ENCODE measurements at regions not wholly inside any gene's neighbourhood (a gene's known extent, or its start where the extent isn't known, plus 50 kb on each side); places are given as distances from the start of the nearest gene placed in this dataset.

GRCh38 chr16:86391984-86392383 lies 118.3 kb upstream of the FOXF1 start:
- no peak for DNase-seq (ENCODE audit: low read depth in 1 of 2, low spot score in 1 of 2)
- TF ChIP-seq JUND (IDR thresholded peaks at IDR 0.05; ENCODE audit: low read depth) = no peak
- in situ Hi-C loops (cut with HindIII; ENCODE audit: low pct_unique_long_range_greater_than_20kb, low sequenced_read_pairs) = no loop called here

GRCh38 chr16:86392436-86393152 lies 117.7 kb upstream of the FOXF1 start:
- DNase-seq (ENCODE audit: low read depth in 1 of 2, low spot score in 1 of 2) = no peak
- in situ Hi-C loops (cut with HindIII; ENCODE audit: low pct_unique_long_range_greater_than_20kb, low sequenced_read_pairs) = no loop called here
- TF ChIP-seq JUND (IDR thresholded peaks at IDR 0.05; ENCODE audit: low read depth) = no peak

- no peak for TF ChIP-seq JUND (IDR thresholded peaks at IDR 0.05; ENCODE audit: low read depth)
- in situ Hi-C loops (cut with HindIII; ENCODE audit: low pct_unique_long_range_greater_than_20kb, low sequenced_read_pairs) = no loop called here
- no peak for DNase-seq (ENCODE audit: low read depth in 1 of 2, low spot score in 1 of 2)
Observed at GRCh38 chr16:86393907-86394626, 116.3 kb upstream of the FOXF1 start.

- no peak for DNase-seq (ENCODE audit: low read depth in 1 of 2, low spot score in 1 of 2)
- in situ Hi-C loops (cut with HindIII; ENCODE audit: low pct_unique_long_range_greater_than_20kb, low sequenced_read_pairs) = no loop called here
- TF ChIP-seq JUND (IDR thresholded peaks at IDR 0.05; ENCODE audit: low read depth) = no peak
Observed at GRCh38 chr16:86395477-86395876, 114.8 kb upstream of the FOXF1 start.

- DNase-seq (ENCODE audit: low read depth in 1 of 2, low spot score in 1 of 2) = no peak
- in situ Hi-C loops (cut with HindIII; ENCODE audit: low pct_unique_long_range_greater_than_20kb, low sequenced_read_pairs) = no loop called here
- no peak for TF ChIP-seq JUND (IDR thresholded peaks at IDR 0.05; ENCODE audit: low read depth)
Observed at GRCh38 chr16:86396422-86396821, 113.9 kb upstream of the FOXF1 start.

GRCh38 chr16:86396901-86397311 lies 113.4 kb upstream of the FOXF1 start:
- TF ChIP-seq JUND (IDR thresholded peaks at IDR 0.05; ENCODE audit: low read depth) = no peak
- DNase-seq (ENCODE audit: low read depth in 1 of 2, low spot score in 1 of 2) = no peak
- in situ Hi-C loops (cut with HindIII; ENCODE audit: low pct_unique_long_range_greater_than_20kb, low sequenced_read_pairs) = no loop called here

GRCh38 chr16:86398201-86398600 lies 112.1 kb upstream of the FOXF1 start:
- DNase-seq (ENCODE audit: low read depth in 1 of 2, low spot score in 1 of 2) = no peak
- in situ Hi-C loops (cut with HindIII; ENCODE audit: low pct_unique_long_range_greater_than_20kb, low sequenced_read_pairs) = no loop called here
- TF ChIP-seq JUND (IDR thresholded peaks at IDR 0.05; ENCODE audit: low read depth) = no peak

- TF ChIP-seq JUND (IDR thresholded peaks at IDR 0.05; ENCODE audit: low read depth) = no peak
- in situ Hi-C loops (cut with HindIII; ENCODE audit: low pct_unique_long_range_greater_than_20kb, low sequenced_read_pairs) = no loop called here
- no peak for DNase-seq (ENCODE audit: low read depth in 1 of 2, low spot score in 1 of 2)
Observed at GRCh38 chr16:86398622-86399021, 111.7 kb upstream of the FOXF1 start.

GRCh38 chr16:86401126-86401525 lies 109.2 kb upstream of the FOXF1 start:
- in situ Hi-C loops (cut with HindIII; ENCODE audit: low pct_unique_long_range_greater_than_20kb, low sequenced_read_pairs) = no loop called here
- DNase-seq (ENCODE audit: low read depth in 1 of 2, low spot score in 1 of 2) = no peak
- TF ChIP-seq JUND (IDR thresholded peaks at IDR 0.05; ENCODE audit: low read depth) = no peak

GRCh38 chr16:86403085-86403484 lies 107.2 kb upstream of the FOXF1 start:
- DNase-seq (ENCODE audit: low read depth in 1 of 2, low spot score in 1 of 2) = no peak
- no peak for TF ChIP-seq JUND (IDR thresholded peaks at IDR 0.05; ENCODE audit: low read depth)
- in situ Hi-C loops (cut with HindIII; ENCODE audit: low pct_unique_long_range_greater_than_20kb, low sequenced_read_pairs) = no loop called here

- in situ Hi-C loops (cut with HindIII; ENCODE audit: low pct_unique_long_range_greater_than_20kb, low sequenced_read_pairs) = no loop called here
- TF ChIP-seq JUND (IDR thresholded peaks at IDR 0.05; ENCODE audit: low read depth) = no peak
- DNase-seq (ENCODE audit: low read depth in 1 of 2, low spot score in 1 of 2) = peak in 1 of 2 experiments; percentile 49
Observed at GRCh38 chr16:86403541-86404163, 106.7 kb upstream of the FOXF1 start.

GRCh38 chr16:86404678-86405077 lies 105.6 kb upstream of the FOXF1 start:
- TF ChIP-seq JUND (IDR thresholded peaks at IDR 0.05; ENCODE audit: low read depth) = no peak
- in situ Hi-C loops (cut with HindIII; ENCODE audit: low pct_unique_long_range_greater_than_20kb, low sequenced_read_pairs) = no loop called here
- DNase-seq (ENCODE audit: low read depth in 1 of 2, low spot score in 1 of 2) = no peak

GRCh38 chr16:86405319-86405718 lies 105.0 kb upstream of the FOXF1 start:
- TF ChIP-seq JUND (IDR thresholded peaks at IDR 0.05; ENCODE audit: low read depth) = no peak
- in situ Hi-C loops (cut with HindIII; ENCODE audit: low pct_unique_long_range_greater_than_20kb, low sequenced_read_pairs) = no loop called here
- no peak for DNase-seq (ENCODE audit: low read depth in 1 of 2, low spot score in 1 of 2)
